H1 (cell line): ENCODE measurements at regions not wholly inside any gene's neighbourhood (a gene's known extent, or its start where the extent isn't known, plus 50 kb on each side); places are given as distances from the start of the nearest gene placed in this dataset.

Experiments used
- CTCF ChIA-PET: fragments of 300-600 bp; sonication (Branson Sonifier 250); formaldehyde crosslinking; loops from one replicate; lab custom pipeline; 2021; ENCODE audit not compliant: partially characterized antibody; lab: Charles Lee
- POLR2A ChIA-PET: fragments of 300-600 bp; sonication (Branson Sonifier 250); formaldehyde crosslinking; loops from one replicate; lab custom pipeline; 2021; ENCODE audit warnings: inconsistent platforms; ENCODE audit not compliant: partially characterized antibody; lab: Charles Lee
- DNase-seq, 2 experiments: peaks; one replicate each; pipeline versions ENCODE4 v3.0.0 to v3.0.0-alpha.2; 2010 to 2022; ENCODE audit warnings: low spot score in 2 of 2, low read depth in 1 of 2, mixed read lengths in 1 of 2
- FAIRE-seq: peaks from 2 replicates; lab custom pipeline; 2011; peaks lifted over from hg19 to GRCh38; lab: Jason Lieb, UNC
- H2AFZ ChIP-seq: 2 replicates; pipeline ENCODE4 v1.8.1; 2012; ENCODE audit warnings: low read length, inconsistent platforms
- H2AK5ac ChIP-seq: 2 replicates; pipeline ENCODE4 v1.6.1; 2013; ENCODE audit warnings: low read depth, low read length
- H2BK120ac ChIP-seq: replicated peaks from 2 replicates; pipeline ENCODE3; 2013; ENCODE audit warnings: low read depth, low read length, inconsistent platforms
- H2BK12ac ChIP-seq: 2 replicates; pipeline ENCODE4 v1.6.1; 2013; ENCODE audit warnings: low read depth, low read length
- H2BK15ac ChIP-seq: 2 replicates; pipeline ENCODE4 v1.6.1; 2013; ENCODE audit warnings: low read length
- H2BK20ac ChIP-seq: 2 replicates; pipeline ENCODE4 v1.6.1; 2013; ENCODE audit warnings: low read length
- H2BK5ac ChIP-seq: 2 replicates; pipeline ENCODE4 v1.6.1; 2013; ENCODE audit warnings: low read depth, low read length
- H3K14ac ChIP-seq: 2 replicates; pipeline ENCODE4 v1.6.1; 2013; ENCODE audit warnings: inconsistent platforms; ENCODE audit not compliant: insufficient read length
- H3K18ac ChIP-seq: 2 replicates; pipeline ENCODE4 v1.6.1; 2013; ENCODE audit warnings: low read length; ENCODE audit errors: extremely low read depth
- H3K23ac ChIP-seq: 2 replicates; pipeline ENCODE4 v1.6.1; 2013; ENCODE audit warnings: inconsistent platforms; ENCODE audit not compliant: insufficient read length
- H3K23me2 ChIP-seq: 2 replicates; pipeline ENCODE4 v1.6.1; 2013; ENCODE audit warnings: low read depth, low read length
- H3K27ac ChIP-seq: 2 replicates; pipeline ENCODE4 v1.6.1; 2011; ENCODE audit warnings: low read depth, low read length, inconsistent platforms
- H3K27me3 ChIP-seq, 4 experiments: replicated peaks in 1 of 4; 1 replicate in 1 of 4; 2 replicates in 3 of 4; pipeline versions ENCODE4 v1.6.1 to v1.8.1; 2011 to 2013; ENCODE audit warnings: low read length in 3 of 4, mild to moderate bottlenecking in 3 of 4, inconsistent platforms in 2 of 4, mixed read lengths in 2 of 4, moderate library complexity in 1 of 4; ENCODE audit not compliant: control insufficient read depth in 3 of 4, insufficient read depth in 3 of 4; ENCODE audit errors: extremely low read depth in 1 of 4
- H3K36me3 ChIP-seq, 4 experiments: 2 replicates each; pipeline versions ENCODE4 v1.6.1 to v1.8.1; 2011 to 2013; ENCODE audit warnings: mild to moderate bottlenecking in 4 of 4, low read length in 3 of 4, moderate library complexity in 2 of 4, control low read depth in 1 of 4, inconsistent platforms in 1 of 4; ENCODE audit not compliant: insufficient read depth in 4 of 4, control insufficient read depth in 2 of 4
- H3K4ac ChIP-seq: replicated peaks from 2 replicates; pipeline ENCODE3; 2013; ENCODE audit warnings: low read length, low read depth, mixed read lengths, inconsistent platforms; ENCODE audit not compliant: insufficient read length
- H3K4me1 ChIP-seq, 4 experiments: replicated peaks in 1 of 4; 1 replicate in 1 of 4; 2 replicates in 3 of 4; pipeline versions ENCODE4 v1.6.1 to v1.8.1; 2011 to 2013; ENCODE audit warnings: low read length in 3 of 4, inconsistent platforms in 2 of 4, mixed read lengths in 1 of 4; ENCODE audit not compliant: insufficient read depth in 4 of 4, control insufficient read depth in 3 of 4
- H3K4me2 ChIP-seq, 2 experiments: 2 replicates each; pipeline versions ENCODE4 v1.6.1 to v1.8.1; 2011 to 2013; ENCODE audit warnings: low read depth in 2 of 2, low read length in 2 of 2, control low read depth in 1 of 2, inconsistent platforms in 1 of 2, mild to moderate bottlenecking in 1 of 2; ENCODE audit not compliant: insufficient read depth in 1 of 2
- H3K4me3 ChIP-seq, 4 experiments: fragments of 200-600, 300-600 bp in 1 of 4; sonication (generic), shearing (Covaris generic), sonication (Bioruptor Twin) in 1 of 4; 2 replicates each; pipeline versions ENCODE4 v1.5.1 to v1.8.1; 2011 to 2016; ENCODE audit warnings: low read length in 4 of 4, low read depth in 3 of 4, control low read depth in 2 of 4, inconsistent platforms in 2 of 4, mild to moderate bottlenecking in 2 of 4, mixed read lengths in 1 of 4, moderate library complexity in 1 of 4; ENCODE audit not compliant: insufficient read depth in 2 of 4; ENCODE audit errors: extremely low read depth in 1 of 4
- H3K56ac ChIP-seq: replicated peaks from 2 replicates; pipeline ENCODE3; 2013; ENCODE audit warnings: low read depth, mild to moderate bottlenecking, mixed read lengths, low read length, inconsistent platforms; ENCODE audit not compliant: insufficient read length
- H3K79me1 ChIP-seq: 2 replicates; pipeline ENCODE4 v1.6.1; 2013; ENCODE audit warnings: low read depth, low read length, control low read depth
- H3K79me2 ChIP-seq, 2 experiments: 2 replicates each; pipeline versions ENCODE4 v1.6.1 to v1.8.1; 2012 to 2013; ENCODE audit warnings: low read length in 2 of 2, mild to moderate bottlenecking in 2 of 2, inconsistent platforms in 1 of 2; ENCODE audit not compliant: insufficient read depth in 2 of 2, control insufficient read depth in 1 of 2
- H3K9ac ChIP-seq, 4 experiments: replicated peaks in 1 of 4; 1 replicate in 1 of 4; 2 replicates in 3 of 4; pipeline versions ENCODE4 v1.6.1 to v1.8.1; 2011 to 2013; ENCODE audit warnings: low read depth in 3 of 4, low read length in 3 of 4, control low read depth in 2 of 4, mild to moderate bottlenecking in 2 of 4, moderate library complexity in 2 of 4, inconsistent platforms in 1 of 4; ENCODE audit errors: extremely low read depth in 1 of 4
- H3K9me3 ChIP-seq, 2 experiments: 2 replicates each; pipeline versions ENCODE4 v1.6.1 to v1.8.1; 2012 to 2013; ENCODE audit warnings: mild to moderate bottlenecking in 2 of 2, moderate library complexity in 2 of 2, control low read depth in 1 of 2, inconsistent platforms in 1 of 2, low read depth in 1 of 2, low read length in 1 of 2, mixed read lengths in 1 of 2; ENCODE audit not compliant: insufficient read depth in 2 of 2
- H4K20me1 ChIP-seq, 2 experiments: replicated peaks in 1 of 2; 2 replicates each; pipeline versions ENCODE3 to v1.8.1; 2011 to 2013; ENCODE audit warnings: inconsistent platforms in 2 of 2, low read length in 2 of 2, mild to moderate bottlenecking in 1 of 2; ENCODE audit not compliant: insufficient read depth in 2 of 2, control insufficient read depth in 1 of 2
- H4K5ac ChIP-seq: 2 replicates; pipeline ENCODE4 v1.6.1; 2013; ENCODE audit warnings: low read length, low read depth, mixed read lengths, inconsistent platforms; ENCODE audit not compliant: insufficient read length
- H4K8ac ChIP-seq: 2 replicates; pipeline ENCODE4 v1.8.0; 2013; ENCODE audit warnings: mild to moderate bottlenecking, moderate library complexity, low read length, inconsistent platforms; ENCODE audit not compliant: insufficient read depth; ENCODE audit errors: extremely low read depth
- H4K91ac ChIP-seq: replicated peaks from 2 replicates; pipeline ENCODE3; 2013; ENCODE audit warnings: low read length, mixed read lengths, inconsistent platforms; ENCODE audit not compliant: insufficient read length
- SIRT6 ChIP-seq: IDR thresholded peaks from one replicate; pipeline ENCODE4 v1.7.1; 2012; ENCODE audit warnings: low read length, inconsistent platforms

GRCh38 chr5:119840175-119840574, 210.8 kb downstream of the FAM170A start:
- Histone ChIP-seq H4K5ac (no peak overlapping the region), H2BK20ac (no peak overlapping the region), H3K27me3 (no peaks in the 10 kb centered on the region), H3K23ac (no peak overlapping the region), H2BK5ac (no peak overlapping the region), H3K79me2 (no peaks in the 10 kb centered on the region), H3K4me3 (no peak overlapping the region), H2BK12ac (no peak overlapping the region), H3K4me1 (no peaks in the 10 kb centered on the region), H3K27ac (no peak overlapping the region), H3K18ac (no peak overlapping the region), H2BK15ac (no peak overlapping the region), H3K9me3 (no peaks in the 10 kb centered on the region), H3K36me3 (no peaks in the 10 kb centered on the region), H4K91ac (no peak overlapping the region), H2AFZ (no peak overlapping the region), H3K14ac (no peak overlapping the region), H3K9ac (no peak overlapping the region), H3K4me2 (no peak overlapping the region), H3K56ac (no peak overlapping the region), H2AK5ac (no peak overlapping the region), H3K79me1 (no peaks in the 10 kb centered on the region), H4K8ac (no peak overlapping the region), H3K23me2 (no peaks in the 10 kb centered on the region), H2BK120ac (no peak overlapping the region), H3K4ac (no peak overlapping the region), H4K20me1 (no peaks in the 10 kb centered on the region)
- DNase-seq (no peak), FAIRE-seq (no peak)
- CTCF ChIA-PET = interaction anchor here (0.7 kb wide), 1 partner anchor 524 kb away, joined by 5 read pairs; no protein-coding TSS in a partner anchor
- POLR2A ChIA-PET = no interaction called here
- TF ChIP-seq SIRT6 = no peak
